Osteocyte (in vitro differentiated cells): ENCODE measurements at regions not wholly inside any gene's neighbourhood (a gene's known extent, or its start where the extent isn't known, plus 50 kb on each side); places are given as distances from the start of the nearest gene placed in this dataset.
"Not testable (repeated sequence)": the region's sequence is repeated elsewhere in the genome, so short reads cannot be mapped to it uniquely, and the experiment has no call there.

ENCODE experiments used
- DNase-seq: peaks from one replicate; pipeline ENCODE4 v3.0.0; 2021; ENCODE audit warnings: mixed read lengths; ENCODE audit not compliant: unreplicated experiment; ENCODE audit errors: extremely low spot score
- H3K27ac Mint-ChIP-seq: one replicate; pipeline ENCODE4 v1.8.0; 2021; ENCODE audit warnings: mild to moderate bottlenecking, mixed read lengths; ENCODE audit not compliant: unreplicated experiment
- H3K27me3 Mint-ChIP-seq: one replicate; pipeline ENCODE4 v1.8.0; 2021; ENCODE audit warnings: mixed read lengths; ENCODE audit not compliant: unreplicated experiment
- H3K36me3 Mint-ChIP-seq: one replicate; pipeline ENCODE4 v1.8.0; 2021; ENCODE audit warnings: mixed read lengths; ENCODE audit not compliant: unreplicated experiment
- H3K4me1 Mint-ChIP-seq: one replicate; pipeline ENCODE4 v1.8.0; 2021; ENCODE audit warnings: mixed read lengths; ENCODE audit not compliant: unreplicated experiment
- H3K4me3 Mint-ChIP-seq: one replicate; pipeline ENCODE4 v1.8.0; 2021; ENCODE audit warnings: mild to moderate bottlenecking, moderate library complexity, mixed read lengths; ENCODE audit not compliant: unreplicated experiment
- H3K9me3 Mint-ChIP-seq: one replicate; pipeline ENCODE4 v1.8.0; 2021; ENCODE audit warnings: mixed read lengths; ENCODE audit not compliant: unreplicated experiment
- TF ChIP-seq, protein P1 (sequence below): fragments of 200-600 bp; sonication (generic); IDR thresholded peaks from 2 replicates; pipeline ENCODE4 v1.5.0; 2021; ENCODE audit warnings: antibody characterized with exemption, mild to moderate bottlenecking, moderate library complexity

DNA sequence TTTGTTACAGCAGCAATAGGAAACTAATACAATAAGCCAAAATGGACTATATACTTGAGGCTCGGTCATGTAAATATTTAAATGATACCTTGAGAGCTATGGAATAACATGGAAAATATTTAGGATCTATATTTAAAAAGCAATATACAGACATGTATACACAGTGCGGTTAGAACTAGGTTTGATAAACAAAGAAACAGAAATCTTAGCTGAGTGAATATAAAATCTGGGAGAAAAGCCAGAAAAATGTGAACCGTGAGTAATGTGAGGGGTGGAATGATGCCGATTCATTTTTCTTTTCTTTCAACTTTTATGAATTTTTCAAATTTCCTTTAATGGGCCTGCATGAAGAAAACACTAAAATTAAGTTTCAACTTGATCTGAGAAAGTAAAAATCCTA is 104.1 kb downstream of the ATXN3L start:
- DNase-seq: no peak
- Mint-ChIP-seq H3K36me3 (no peaks in the 10 kb centered on the region), H3K27ac (peak overlapping the region; percentile 85), H3K4me3 (no peak overlapping the region), H3K27me3 (no peaks in the 10 kb centered on the region), H3K4me1 (peaks cover 41% of the 10 kb centered on the region), H3K9me3 (peaks cover 4% of the 10 kb centered on the region)
- TF ChIP-seq, protein P1, sequence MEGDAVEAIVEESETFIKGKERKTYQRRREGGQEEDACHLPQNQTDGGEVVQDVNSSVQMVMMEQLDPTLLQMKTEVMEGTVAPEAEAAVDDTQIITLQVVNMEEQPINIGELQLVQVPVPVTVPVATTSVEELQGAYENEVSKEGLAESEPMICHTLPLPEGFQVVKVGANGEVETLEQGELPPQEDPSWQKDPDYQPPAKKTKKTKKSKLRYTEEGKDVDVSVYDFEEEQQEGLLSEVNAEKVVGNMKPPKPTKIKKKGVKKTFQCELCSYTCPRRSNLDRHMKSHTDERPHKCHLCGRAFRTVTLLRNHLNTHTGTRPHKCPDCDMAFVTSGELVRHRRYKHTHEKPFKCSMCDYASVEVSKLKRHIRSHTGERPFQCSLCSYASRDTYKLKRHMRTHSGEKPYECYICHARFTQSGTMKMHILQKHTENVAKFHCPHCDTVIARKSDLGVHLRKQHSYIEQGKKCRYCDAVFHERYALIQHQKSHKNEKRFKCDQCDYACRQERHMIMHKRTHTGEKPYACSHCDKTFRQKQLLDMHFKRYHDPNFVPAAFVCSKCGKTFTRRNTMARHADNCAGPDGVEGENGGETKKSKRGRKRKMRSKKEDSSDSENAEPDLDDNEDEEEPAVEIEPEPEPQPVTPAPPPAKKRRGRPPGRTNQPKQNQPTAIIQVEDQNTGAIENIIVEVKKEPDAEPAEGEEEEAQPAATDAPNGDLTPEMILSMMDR: no peak

DNA sequence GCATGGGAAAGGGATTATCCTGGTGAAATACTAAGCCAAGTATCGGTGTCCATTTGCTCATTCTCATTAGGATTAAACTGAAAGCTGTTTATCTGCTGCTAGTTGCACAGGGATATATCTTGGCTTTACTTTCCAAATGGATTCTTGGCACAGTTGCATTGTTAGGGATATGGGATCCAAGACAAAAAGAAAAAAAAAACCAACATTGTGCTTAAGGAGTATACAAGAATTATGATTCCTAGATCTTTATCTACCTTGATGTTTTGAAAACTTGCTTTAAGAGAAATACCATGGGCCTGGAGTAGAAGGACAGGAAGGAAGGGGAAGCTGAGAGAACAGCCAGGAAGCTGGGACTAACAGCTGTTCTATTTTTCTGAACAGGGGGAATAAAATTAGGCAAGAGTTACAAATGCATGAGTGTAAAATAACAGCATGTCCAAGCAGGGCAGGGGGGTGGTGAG is 107.6 kb downstream of the ATXN3L start:
- Mint-ChIP-seq H3K4me1 (peaks cover 26% of the 10 kb centered on the region), H3K27ac (peak overlapping the region; percentile 32), H3K27me3 (no peaks in the 10 kb centered on the region), H3K4me3 (no peak overlapping the region), H3K9me3 (peaks cover 4% of the 10 kb centered on the region), H3K36me3 (no peaks in the 10 kb centered on the region)
- DNase-seq: no peak
- TF ChIP-seq, protein P1: no peak

DNA sequence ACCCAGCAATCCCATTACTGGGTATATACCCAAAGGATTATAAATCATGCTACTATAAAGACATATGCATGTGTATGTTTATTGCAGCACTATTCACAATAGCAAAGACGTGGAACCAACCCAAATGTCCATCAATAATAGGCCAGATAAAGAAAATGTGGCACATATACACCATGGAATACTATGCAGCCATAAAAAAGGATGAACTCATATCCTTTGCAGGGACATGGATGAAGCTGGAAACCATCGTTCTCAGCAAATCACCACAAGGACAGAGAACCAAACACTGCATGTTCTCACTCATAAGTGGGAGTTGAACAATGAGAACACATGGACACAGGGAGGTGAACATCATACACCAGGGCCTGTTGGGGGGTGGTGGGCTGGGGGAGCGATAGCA is 109.7 kb downstream of the ATXN3L start:
- H3K36me3 Mint-ChIP-seq, DNase-seq, H3K27me3 Mint-ChIP-seq, H3K27ac Mint-ChIP-seq, H3K9me3 Mint-ChIP-seq, H3K4me3 Mint-ChIP-seq: not testable (repeated sequence)
- peaks cover 11% of the 10 kb centered on the region for H3K4me1 Mint-ChIP-seq

DNA sequence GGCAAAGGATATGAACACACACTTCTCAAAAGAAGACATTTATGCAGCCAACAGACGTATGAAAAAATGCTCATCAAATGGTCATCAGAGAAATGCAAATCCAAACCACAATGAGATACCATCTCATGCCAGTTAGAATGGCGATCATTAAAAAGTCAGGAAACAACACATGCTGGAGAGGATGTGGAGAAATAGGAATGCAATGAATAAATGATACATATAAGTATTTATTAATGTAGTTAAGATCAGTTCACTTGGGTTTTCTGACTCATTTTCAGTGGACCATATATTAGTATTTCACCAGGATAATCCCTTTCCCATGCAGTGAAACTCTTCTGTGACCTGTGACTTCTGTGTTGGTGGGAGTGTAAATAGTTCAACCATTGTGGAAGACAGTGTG is 110.1 kb downstream of the ATXN3L start:
- H3K4me1 Mint-ChIP-seq, H3K9me3 Mint-ChIP-seq, H3K36me3 Mint-ChIP-seq, H3K27ac Mint-ChIP-seq, H3K27me3 Mint-ChIP-seq, H3K4me3 Mint-ChIP-seq, DNase-seq: not testable (repeated sequence)

DNA sequence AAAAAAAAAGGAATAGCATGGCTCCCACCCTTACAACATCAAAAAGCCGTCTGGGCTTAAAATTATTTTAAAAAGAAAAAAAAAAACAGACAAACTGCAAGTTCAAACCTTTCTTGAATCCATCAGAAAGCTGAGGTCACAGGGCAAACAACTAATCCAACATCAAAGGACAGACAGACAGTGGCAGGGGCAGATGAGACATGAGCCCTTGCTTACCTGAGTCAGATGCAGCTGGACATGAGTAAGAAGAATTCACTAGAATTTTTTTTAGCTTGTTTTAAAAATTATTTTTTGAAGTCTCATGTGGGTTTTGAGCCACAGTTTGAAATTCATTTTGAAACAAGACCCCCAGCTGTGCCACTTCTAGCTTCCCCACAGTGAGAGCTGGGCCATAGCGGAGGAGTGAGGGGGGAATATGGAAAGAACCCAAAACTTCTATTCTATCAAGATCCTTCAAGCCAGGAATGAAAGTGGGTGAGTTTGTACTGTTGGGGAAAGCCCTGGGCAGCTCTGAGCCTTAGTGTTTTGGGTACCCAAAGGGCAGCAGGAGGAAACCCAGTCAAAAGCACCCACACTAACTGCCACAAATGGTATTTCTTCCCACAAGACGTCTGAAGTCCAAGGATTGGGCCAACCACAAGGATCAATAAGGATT is 111.4 kb downstream of the ATXN3L start:
- H3K9me3 Mint-ChIP-seq: no peaks in the 10 kb centered on the region
- TF ChIP-seq, protein P1: no peak
- no peak overlapping the region for H3K4me3 Mint-ChIP-seq
- no peak for DNase-seq
- H3K36me3 Mint-ChIP-seq: no peaks in the 10 kb centered on the region
- H3K27ac Mint-ChIP-seq: no peak overlapping the region
- H3K27me3 Mint-ChIP-seq: no peaks in the 10 kb centered on the region
- peaks cover 9% of the 10 kb centered on the region for H3K4me1 Mint-ChIP-seq

DNA sequence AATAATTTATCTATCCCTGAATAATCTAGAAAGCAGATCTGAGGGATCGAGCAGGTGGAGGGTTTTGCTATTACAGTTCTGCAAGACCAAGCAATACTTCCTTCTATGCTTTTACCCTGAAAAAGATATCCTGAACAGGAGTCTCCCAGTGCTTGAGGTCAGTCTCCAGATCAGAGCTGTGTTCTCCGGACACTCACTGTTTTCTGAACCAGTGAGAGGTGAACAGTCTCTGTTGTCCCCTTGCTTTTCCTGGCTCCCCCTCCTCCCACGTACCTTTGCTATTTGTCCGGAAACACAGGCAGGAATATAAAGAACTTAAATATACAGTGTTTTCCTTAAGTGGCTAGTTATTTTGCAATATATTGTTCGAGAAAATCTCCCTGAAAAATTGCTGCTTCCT is 116.6 kb downstream of the ATXN3L start:
- no peak overlapping the region for H3K4me3 Mint-ChIP-seq
- no peak for DNase-seq
- no peaks in the 10 kb centered on the region for H3K9me3 Mint-ChIP-seq
- TF ChIP-seq, protein P1: no peak
- no peak overlapping the region for H3K27ac Mint-ChIP-seq
- H3K27me3 Mint-ChIP-seq: no peaks in the 10 kb centered on the region
- no peaks in the 10 kb centered on the region for H3K4me1 Mint-ChIP-seq
- H3K36me3 Mint-ChIP-seq: no peaks in the 10 kb centered on the region
